A549 (cell line): ENCODE measurements at regions not wholly inside any gene's neighbourhood (a gene's known extent, or its start where the extent isn't known, plus 50 kb on each side); places are given as distances from the start of the nearest gene placed in this dataset.

Experiments
- ATAC-seq, 2 experiments: fragments of 200-7000 bp in 1 of 2; fragments of >200 bp in 1 of 2; cut with Nextera tagmentation in 1 of 2; cut with Tn5 transposase in 1 of 2; 3 replicates each; pipeline versions ENCODE4 v1.8.0 to v1.9.1; 2018 to 2020; ENCODE audit warnings: mild to moderate bottlenecking in 1 of 2, moderate library complexity in 1 of 2
- CTCF ChIA-PET: fragments of 300-600 bp; sonication (Branson Sonifier 250); formaldehyde crosslinking; extraction: SDS; loops from one replicate; lab custom pipeline; 2021; ENCODE audit warnings: antibody characterized with exemption, inconsistent platforms; lab: Yijun Ruan, JAX
- POLR2A ChIA-PET: fragments of 350-600 bp; formaldehyde crosslinking; extraction: SDS; loops from one replicate; lab custom pipeline; 2021; ENCODE audit warnings: antibody characterized with exemption, inconsistent platforms; lab: Yijun Ruan, JAX
- DNase-seq, 2 experiments: peaks; one replicate each; pipeline versions ENCODE4 v3.0.0 to v3.0.0-alpha.2; 2011 to 2016; ENCODE audit warnings: low read depth in 1 of 2, low spot score in 1 of 2
- FAIRE-seq: peaks from 2 replicates; lab custom pipeline; 2011; peaks lifted over from hg19 to GRCh38; lab: Jason Lieb, UNC
- H3K27ac ChIP-seq, 2 experiments: fragments of >200 bp; sonication (Bioruptor Twin); formaldehyde crosslinking; 3 replicates each; pipeline ENCODE4 v1.5.1; 2016 to 2017
- H3K4me1 ChIP-seq: fragments of >200 bp; sonication (Bioruptor Twin); formaldehyde crosslinking; 3 replicates; pipeline ENCODE4 v1.6.1; 2016
- H3K4me2 ChIP-seq: fragments of >200 bp; sonication (Bioruptor Twin); formaldehyde crosslinking; 3 replicates; pipeline ENCODE4 v1.6.1; 2016
- H3K4me3 ChIP-seq: fragments of >200 bp; sonication (Bioruptor Twin); formaldehyde crosslinking; 3 replicates; pipeline ENCODE4 v1.5.1; 2016
- H3K9me3 ChIP-seq: fragments of >200 bp; sonication (Bioruptor Twin); formaldehyde crosslinking; 3 replicates; pipeline ENCODE4 v1.6.1; 2016
- BHLHE40 ChIP-seq: IDR thresholded peaks from 2 replicates; pipeline ENCODE4 v1.6.1; 2012; ENCODE audit warnings: low read depth, low read length, inconsistent platforms
- CHD2 ChIP-seq: fragments of 150-350 bp; IDR thresholded peaks from 2 replicates; pipeline ENCODE4 v1.6.1; 2014; ENCODE audit warnings: low read length; ENCODE audit not compliant: partially characterized antibody
- EHF ChIP-seq: fragments of 250-450 bp; sonication (Bioruptor Pico); IDR thresholded peaks from 2 replicates; pipeline ENCODE4 v1.5.0; 2020; ENCODE audit warnings: mild to moderate bottlenecking
- FOSB ChIP-seq: fragments of 250-450 bp; sonication (Bioruptor Pico); IDR thresholded peaks from 2 replicates; pipeline ENCODE4 v1.5.0; 2020; ENCODE audit warnings: mild to moderate bottlenecking, moderate library complexity
- FOXS1 ChIP-seq: fragments of 250-450 bp; sonication (Bioruptor Pico); IDR thresholded peaks from 2 replicates; pipeline ENCODE4 v1.5.0; 2020; ENCODE audit warnings: mild to moderate bottlenecking, moderate library complexity
- GATA3 ChIP-seq: IDR thresholded peaks from 2 replicates; pipeline ENCODE4 v1.6.1; 2012; ENCODE audit warnings: borderline replicate concordance
- HEYL ChIP-seq: fragments of 250-450 bp; sonication (Bioruptor Pico); IDR thresholded peaks from 2 replicates; pipeline ENCODE4 v1.8.0; 2021; ENCODE audit warnings: mild to moderate bottlenecking, moderate library complexity
- HOXB13 ChIP-seq: fragments of 250-450 bp; sonication (Bioruptor Pico); IDR thresholded peaks from 2 replicates; pipeline ENCODE4 v1.5.0; 2020; ENCODE audit warnings: low read depth, mild to moderate bottlenecking, moderate library complexity
- HOXB5 ChIP-seq: fragments of 250-450 bp; sonication (Bioruptor Pico); IDR thresholded peaks from 2 replicates; pipeline ENCODE4 v1.5.0; 2020; ENCODE audit warnings: mild to moderate bottlenecking, moderate library complexity
- MYC ChIP-seq: IDR thresholded peaks from 2 replicates; pipeline ENCODE4 v1.6.1; 2012; ENCODE audit warnings: mild to moderate bottlenecking, inconsistent platforms, low read length, improper control_type of control experiment, borderline replicate concordance
- NFE2L2 ChIP-seq: fragments of 150-350 bp; conservative IDR thresholded peaks from 2 replicates; pipeline ENCODE4 v1.6.1; 2014; ENCODE audit warnings: low read length
- NPAS2 ChIP-seq: fragments of 250-450 bp; sonication (Bioruptor Pico); IDR thresholded peaks from 2 replicates; pipeline ENCODE4 v1.8.0; 2022; ENCODE audit warnings: mild to moderate bottlenecking, moderate library complexity, borderline replicate concordance
- NR3C1 ChIP-seq: fragments of >200 bp; sonication (Bioruptor Twin); formaldehyde crosslinking; IDR thresholded peaks from 3 replicates; pipeline ENCODE4 v1.6.1; 2017
- PHF8 ChIP-seq: fragments of 200-600 bp; sonication (generic); IDR thresholded peaks from 2 replicates; pipeline ENCODE4 v1.6.1; 2016; ENCODE audit warnings: low read depth, mild to moderate bottlenecking, antibody characterized with exemption, moderate library complexity, borderline replicate concordance
- POLR2A ChIP-seq: IDR thresholded peaks from 2 replicates; pipeline ENCODE4 v1.6.1; 2012; ENCODE audit warnings: mild to moderate bottlenecking, low read length
- RCOR1 ChIP-seq: fragments of 150-350 bp; IDR thresholded peaks from 2 replicates; pipeline ENCODE4 v1.6.1; 2014; ENCODE audit warnings: antibody characterized with exemption, low read length, low read depth
- RNF2 ChIP-seq: fragments of 200-600 bp; sonication (generic); IDR thresholded peaks from 2 replicates; pipeline ENCODE4 v1.6.1; 2016; ENCODE audit warnings: low read depth, mild to moderate bottlenecking, antibody characterized with exemption, moderate library complexity, borderline replicate concordance
- SREBF2 ChIP-seq: fragments of 450-650 bp; IDR thresholded peaks from 2 replicates; pipeline ENCODE4 v1.6.1; 2014; ENCODE audit warnings: mild to moderate bottlenecking, moderate library complexity
- TP53 ChIP-seq: fragments of 250-450 bp; sonication (Bioruptor Pico); IDR thresholded peaks from 2 replicates; pipeline ENCODE4 v1.5.0; 2021; ENCODE audit warnings: mild to moderate bottlenecking, moderate library complexity
- ZSCAN20 ChIP-seq: fragments of 250-450 bp; sonication (Bioruptor Pico); IDR thresholded peaks from 2 replicates; pipeline ENCODE4 v1.8.0; 2022; ENCODE audit warnings: mild to moderate bottlenecking, moderate library complexity
- WGBS: methylation state at CpG from one replicate; pipeline ENCODE4 v1.1.6; 2017; ENCODE audit errors: missing lambda C conversion rate; 5-methylcytosine and 5-hydroxymethylcytosine counted together
- TF ChIP-seq, protein P1 (sequence below): fragments of >200 bp; sonication (Bioruptor Twin); formaldehyde crosslinking; IDR thresholded peaks from 3 replicates; pipeline ENCODE4 v1.6.1; 2016
- TF ChIP-seq, protein P2 (sequence below): fragments of >200 bp; sonication (Bioruptor Twin); formaldehyde crosslinking; IDR thresholded peaks from 3 replicates; pipeline ENCODE4 v1.5.1; 2016
- TF ChIP-seq, protein P3 (sequence below): fragments of >200 bp; sonication (Bioruptor Twin); formaldehyde crosslinking; IDR thresholded peaks from 2 replicates; pipeline ENCODE4 v1.6.1; 2016
- TF ChIP-seq, protein P4 (sequence below): IDR thresholded peaks from 2 replicates; pipeline ENCODE4 v1.6.1; 2012
- TF ChIP-seq, protein P5 (sequence below): fragments of 450-650 bp; IDR thresholded peaks from 2 replicates; pipeline ENCODE4 v1.6.1; 2014; ENCODE audit warnings: antibody characterized with exemption

DNA sequence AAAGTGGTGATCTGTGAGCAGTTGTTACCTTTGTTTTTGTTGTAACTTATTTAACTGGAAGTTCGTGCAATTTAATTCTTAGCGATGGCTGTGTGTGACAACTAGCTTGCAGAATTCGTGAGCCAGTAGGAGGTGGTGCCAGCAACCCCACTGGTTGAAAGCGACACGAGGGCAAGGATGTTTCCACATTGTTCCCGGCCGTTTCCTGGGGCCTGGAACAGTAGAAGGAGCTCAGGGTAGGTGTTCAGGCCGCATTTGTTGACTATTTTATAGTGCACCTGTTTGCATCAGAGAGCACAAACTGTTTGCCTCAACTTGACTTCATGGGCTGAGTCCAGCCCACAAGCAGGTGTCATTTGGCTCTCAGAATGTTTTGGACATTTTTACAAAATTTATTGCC is 112.1 kb upstream of the PTPN1 start:
- peak overlapping the region; percentile 67 to 87; a peak in 5 of 6 replicates for H3K27ac ChIP-seq
- no peak overlapping the region for H3K4me3 ChIP-seq
- DNase-seq, result no peak
- ChIA-PET CTCF (interaction anchor here (0.7 to 6.5 kb wide), 4 partner anchors 18 to 117 kb away, joined by 3 to 56 read pairs (median 4); no protein-coding TSS in a partner anchor), POLR2A (no interaction called here)
- H3K9me3 ChIP-seq, result no peaks in the 10 kb centered on the region
- H3K4me2 ChIP-seq, result peak overlapping the region; percentile 58; the same call in 1 of the 3 replicates
- no peak for TF ChIP-seq EHF (CRISPR knock-in tag)
- no peak for TF ChIP-seq NFE2L2
- no peak for TF ChIP-seq SREBF2
- no peak for TF ChIP-seq CHD2
- TF ChIP-seq MYC, result no peak
- TF ChIP-seq, protein P1, sequence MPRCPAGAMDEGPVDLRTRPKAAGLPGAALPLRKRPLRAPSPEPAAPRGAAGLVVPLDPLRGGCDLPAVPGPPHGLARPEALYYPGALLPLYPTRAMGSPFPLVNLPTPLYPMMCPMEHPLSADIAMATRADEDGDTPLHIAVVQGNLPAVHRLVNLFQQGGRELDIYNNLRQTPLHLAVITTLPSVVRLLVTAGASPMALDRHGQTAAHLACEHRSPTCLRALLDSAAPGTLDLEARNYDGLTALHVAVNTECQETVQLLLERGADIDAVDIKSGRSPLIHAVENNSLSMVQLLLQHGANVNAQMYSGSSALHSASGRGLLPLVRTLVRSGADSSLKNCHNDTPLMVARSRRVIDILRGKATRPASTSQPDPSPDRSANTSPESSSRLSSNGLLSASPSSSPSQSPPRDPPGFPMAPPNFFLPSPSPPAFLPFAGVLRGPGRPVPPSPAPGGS, result no peak
- TF ChIP-seq BHLHE40, result no peak
- TF ChIP-seq, protein P2, sequence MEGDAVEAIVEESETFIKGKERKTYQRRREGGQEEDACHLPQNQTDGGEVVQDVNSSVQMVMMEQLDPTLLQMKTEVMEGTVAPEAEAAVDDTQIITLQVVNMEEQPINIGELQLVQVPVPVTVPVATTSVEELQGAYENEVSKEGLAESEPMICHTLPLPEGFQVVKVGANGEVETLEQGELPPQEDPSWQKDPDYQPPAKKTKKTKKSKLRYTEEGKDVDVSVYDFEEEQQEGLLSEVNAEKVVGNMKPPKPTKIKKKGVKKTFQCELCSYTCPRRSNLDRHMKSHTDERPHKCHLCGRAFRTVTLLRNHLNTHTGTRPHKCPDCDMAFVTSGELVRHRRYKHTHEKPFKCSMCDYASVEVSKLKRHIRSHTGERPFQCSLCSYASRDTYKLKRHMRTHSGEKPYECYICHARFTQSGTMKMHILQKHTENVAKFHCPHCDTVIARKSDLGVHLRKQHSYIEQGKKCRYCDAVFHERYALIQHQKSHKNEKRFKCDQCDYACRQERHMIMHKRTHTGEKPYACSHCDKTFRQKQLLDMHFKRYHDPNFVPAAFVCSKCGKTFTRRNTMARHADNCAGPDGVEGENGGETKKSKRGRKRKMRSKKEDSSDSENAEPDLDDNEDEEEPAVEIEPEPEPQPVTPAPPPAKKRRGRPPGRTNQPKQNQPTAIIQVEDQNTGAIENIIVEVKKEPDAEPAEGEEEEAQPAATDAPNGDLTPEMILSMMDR, result no peak
- no peak for FAIRE-seq
- peaks cover 53% of the 10 kb centered on the region for H3K4me1 ChIP-seq
- no peak for ATAC-seq
- WGBS, result 87% methylated on average over 8 of the region's 8 CpGs

DNA sequence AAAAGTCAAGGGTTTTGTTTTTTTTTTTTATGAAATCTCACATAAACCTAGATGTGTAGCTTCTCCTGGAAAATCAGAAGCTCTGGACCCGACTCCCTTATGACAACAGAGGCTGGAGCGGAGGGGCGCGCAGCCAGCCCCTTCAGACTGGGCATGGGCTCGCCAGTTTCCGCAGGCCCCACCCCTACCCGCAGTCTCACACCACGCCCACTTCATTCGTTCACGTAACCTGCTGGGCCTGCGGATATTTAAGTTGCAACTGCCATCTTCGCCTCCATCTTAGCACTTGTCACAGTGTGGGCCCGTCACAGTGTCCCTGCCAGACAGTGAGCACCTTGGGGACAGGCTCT is 111.7 kb upstream of the PTPN1 start:
- no peak overlapping the region for H3K4me3 ChIP-seq
- CTCF ChIA-PET, result interaction anchor here (1.1 to 6.5 kb wide), 4 partner anchors 18 to 117 kb away, joined by 3 to 56 read pairs (median 4); no protein-coding TSS in a partner anchor
- DNase-seq (no peak), FAIRE-seq (no peak)
- peak overlapping the region; percentile 58 for H3K4me2 ChIP-seq
- TF ChIP-seq RNF2 (no peak), ZSCAN20 (CRISPR knock-in tag) (no peak), HEYL (CRISPR knock-in tag) (no peak), GATA3 (no peak), NFE2L2 (no peak), FOSB (CRISPR knock-in tag) (no peak), NR3C1 (no peak), NPAS2 (CRISPR knock-in tag) (no peak), HOXB13 (CRISPR knock-in tag) (no peak), FOXS1 (CRISPR knock-in tag) (no peak), PHF8 (no peak), TP53 (CRISPR knock-in tag) (no peak), POLR2A (no peak), HOXB5 (CRISPR knock-in tag) (no peak), RCOR1 (no peak)
- TF ChIP-seq, protein P3, sequence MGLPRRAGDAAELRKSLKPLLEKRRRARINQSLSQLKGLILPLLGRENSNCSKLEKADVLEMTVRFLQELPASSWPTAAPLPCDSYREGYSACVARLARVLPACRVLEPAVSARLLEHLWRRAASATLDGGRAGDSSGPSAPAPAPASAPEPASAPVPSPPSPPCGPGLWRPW, result no peak
- TF ChIP-seq, protein P4, sequence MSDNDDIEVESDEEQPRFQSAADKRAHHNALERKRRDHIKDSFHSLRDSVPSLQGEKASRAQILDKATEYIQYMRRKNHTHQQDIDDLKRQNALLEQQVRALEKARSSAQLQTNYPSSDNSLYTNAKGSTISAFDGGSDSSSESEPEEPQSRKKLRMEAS, result no peak
- TF ChIP-seq, protein P5, sequence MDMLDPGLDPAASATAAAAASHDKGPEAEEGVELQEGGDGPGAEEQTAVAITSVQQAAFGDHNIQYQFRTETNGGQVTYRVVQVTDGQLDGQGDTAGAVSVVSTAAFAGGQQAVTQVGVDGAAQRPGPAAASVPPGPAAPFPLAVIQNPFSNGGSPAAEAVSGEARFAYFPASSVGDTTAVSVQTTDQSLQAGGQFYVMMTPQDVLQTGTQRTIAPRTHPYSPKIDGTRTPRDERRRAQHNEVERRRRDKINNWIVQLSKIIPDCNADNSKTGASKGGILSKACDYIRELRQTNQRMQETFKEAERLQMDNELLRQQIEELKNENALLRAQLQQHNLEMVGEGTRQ, result no peak
- TF ChIP-seq, all 56 proteins: peak for 0
- WGBS, result 80% methylated on average over 13 of the region's 13 CpGs
- H3K27ac ChIP-seq, result peak overlapping the region; percentile 67 to 87
- POLR2A ChIA-PET, result no interaction called here
- ATAC-seq, result no peak
- H3K4me1 ChIP-seq, result peaks cover 54% of the 10 kb centered on the region
- no peaks in the 10 kb centered on the region for H3K9me3 ChIP-seq
